Endothelial cell of umbilical vein (primary cell): ENCODE measurements at regions not wholly inside any gene's neighbourhood (a gene's known extent, or its start where the extent isn't known, plus 50 kb on each side); places are given as distances from the start of the nearest gene placed in this dataset.

Experiments used
- BruUV-seq: library from RNA; stranded (reverse); fragments of 400-500 nt; replicated peaks from 2 replicates; lab custom pipeline; 2021; lab: Mats Ljungman, UMichigan
- CTCF ChIA-PET: fragments of 300-600, 350-600 bp; sonication (Branson Sonifier 250); formaldehyde crosslinking; loops from one replicate; lab custom pipeline; 2021; ENCODE audit warnings: antibody characterized with exemption, inconsistent platforms; lab: Charles Lee
- POLR2A ChIA-PET: fragments of 300-600, 350-600 bp; sonication (Branson Sonifier 250); formaldehyde crosslinking; loops from one replicate; lab custom pipeline; 2021; ENCODE audit warnings: antibody characterized with exemption, inconsistent platforms; lab: Charles Lee
- DNase-seq: peaks from one replicate; pipeline ENCODE4 v3.0.0-alpha.2; 2011; ENCODE audit warnings: low read depth, low spot score
- FAIRE-seq: peaks from 2 replicates; lab custom pipeline; 2011; peaks lifted over from hg19 to GRCh38; lab: Jason Lieb, UNC
- H2AFZ ChIP-seq: 2 replicates; pipeline ENCODE4 v1.6.0; 2012; ENCODE audit warnings: low read depth, low read length, control low read depth, inconsistent platforms
- H3K27ac ChIP-seq: 2 replicates; pipeline ENCODE4 v1.5.1; 2011; ENCODE audit warnings: low read depth, mild to moderate bottlenecking, control low read depth, low read length, moderate library complexity; ENCODE audit not compliant: insufficient read depth
- H3K27me3 ChIP-seq, 2 experiments: 2 replicates each; pipeline versions ENCODE4 v1.6.0 to v1.6.1; 2011; ENCODE audit warnings: low read length in 2 of 2, mixed read lengths in 1 of 2; ENCODE audit not compliant: control insufficient read depth in 2 of 2, insufficient read depth in 2 of 2
- H3K36me3 ChIP-seq, 2 experiments: 2 replicates in 1 of 2; 3 replicates in 1 of 2; pipeline ENCODE4 v1.5.1; 2011; ENCODE audit warnings: low read length in 2 of 2, mild to moderate bottlenecking in 1 of 2, moderate library complexity in 1 of 2; ENCODE audit not compliant: control insufficient read depth in 2 of 2, insufficient read depth in 2 of 2; ENCODE audit errors: extremely low read depth in 1 of 2
- H3K4me1 ChIP-seq: 3 replicates; pipeline ENCODE4 v1.5.1; 2011; ENCODE audit warnings: mild to moderate bottlenecking, low read length; ENCODE audit not compliant: control insufficient read depth, insufficient read depth; ENCODE audit errors: extremely low read depth
- H3K4me2 ChIP-seq: 2 replicates; pipeline ENCODE4 v1.6.1; 2011; ENCODE audit warnings: low read length, control low read depth, mixed read lengths; ENCODE audit not compliant: insufficient read depth
- H3K4me3 ChIP-seq, 3 experiments: fragments of 200-600 bp in 1 of 3; sonication (generic), shearing (Covaris generic) in 1 of 3; replicated peaks in 1 of 3; 2 replicates each; pipeline ENCODE4 v1.5.1; 2011 to 2016; ENCODE audit warnings: control low read depth in 3 of 3, low read length in 3 of 3, mild to moderate bottlenecking in 2 of 3, inconsistent platforms in 1 of 3, low read depth in 1 of 3, moderate library complexity in 1 of 3; ENCODE audit not compliant: insufficient read depth in 1 of 3
- H3K79me2 ChIP-seq: 2 replicates; pipeline ENCODE4 v1.6.0; 2012; ENCODE audit warnings: low read length, inconsistent platforms; ENCODE audit not compliant: control insufficient read depth, insufficient read depth
- H3K9ac ChIP-seq: replicated peaks from 2 replicates; pipeline ENCODE3; 2011; ENCODE audit warnings: low read length, control low read depth; ENCODE audit not compliant: insufficient read depth; ENCODE audit errors: extremely low read depth
- H3K9me1 ChIP-seq: replicated peaks from 3 replicates; pipeline ENCODE4 v1.6.0; 2011; ENCODE audit warnings: mild to moderate bottlenecking, low read length; ENCODE audit not compliant: control insufficient read depth, insufficient read depth; ENCODE audit errors: extremely low read depth
- H3K9me3 ChIP-seq: replicated peaks from 2 replicates; pipeline ENCODE4 v1.5.1; 2012; ENCODE audit warnings: low read length, inconsistent platforms; ENCODE audit not compliant: control insufficient read depth, insufficient read depth
- H4K20me1 ChIP-seq: replicated peaks from 2 replicates; pipeline ENCODE3; 2011; ENCODE audit warnings: mild to moderate bottlenecking, low read length; ENCODE audit not compliant: control insufficient read depth, insufficient read depth; ENCODE audit errors: extremely low read depth
- EZH2 ChIP-seq: IDR thresholded peaks from 2 replicates; pipeline ENCODE4 v1.6.1; 2012; ENCODE audit warnings: borderline replicate concordance, low read depth, mild to moderate bottlenecking, moderate library complexity, low read length, inconsistent platforms; ENCODE audit not compliant: severe bottlenecking
- FOS ChIP-seq: IDR thresholded peaks from 2 replicates; pipeline ENCODE4 v1.6.1; 2011; ENCODE audit warnings: mild to moderate bottlenecking, low read length, moderate library complexity, borderline replicate concordance; ENCODE audit not compliant: insufficient read depth
- GATA2 ChIP-seq: IDR thresholded peaks from 2 replicates; pipeline ENCODE4 v1.7.0; 2011; ENCODE audit warnings: low read depth, mild to moderate bottlenecking, moderate library complexity, mixed read lengths, low read length; ENCODE audit not compliant: insufficient read length, insufficient read depth
- JUN ChIP-seq: IDR thresholded peaks from 2 replicates; pipeline ENCODE4 v1.6.1; 2011; ENCODE audit warnings: borderline replicate concordance, low read depth; ENCODE audit not compliant: insufficient read length, insufficient read depth
- MYC ChIP-seq: IDR thresholded peaks from one replicate; pipeline ENCODE4 v1.6.1; 2011; ENCODE audit warnings: mild to moderate bottlenecking, low read depth, low read length
- POLR2A ChIP-seq: IDR thresholded peaks from 2 replicates; pipeline ENCODE4 v1.6.1; 2012; ENCODE audit warnings: low read depth, mild to moderate bottlenecking, control low read depth, low read length
- POLR2AphosphoS5 ChIP-seq: IDR thresholded peaks from 2 replicates; pipeline ENCODE4 v1.6.1; 2012; ENCODE audit warnings: low read depth, mild to moderate bottlenecking, control low read depth, low read length, moderate library complexity; ENCODE audit not compliant: insufficient read depth
- dilution Hi-C: fragments of 300-500 bp; cut with MboI; formaldehyde crosslinking; loops from one replicate; pipeline ENCODE4 v1.15.0; 2019; ENCODE audit warnings: low sequenced_read_pairs; ENCODE audit not compliant: extremely low pct_ligation_motif_present
- intact Hi-C: fragments of 100-400 bp; cut with micrococcal nuclease; formaldehyde crosslinking; loops from one replicate; pipeline ENCODE4 v1.10.0; 2022
- TF ChIP-seq, protein P1 (sequence below), 2 donors: IDR thresholded peaks; 1 replicate in 1 of 2; 2 replicates in 1 of 2; pipeline ENCODE4 v1.5.1; 2011; ENCODE audit warnings: low read length in 2 of 2, mild to moderate bottlenecking in 2 of 2, moderate library complexity in 2 of 2, control low read depth in 1 of 2, inconsistent platforms in 1 of 2, low read depth in 1 of 2; ENCODE audit not compliant: insufficient read depth in 1 of 2; ENCODE audit errors: extremely low read depth in 1 of 2
- TF ChIP-seq, protein P2 (sequence below): IDR thresholded peaks from 2 replicates; pipeline ENCODE4 v1.6.1; 2011; ENCODE audit not compliant: insufficient read depth, insufficient read length

DNA sequence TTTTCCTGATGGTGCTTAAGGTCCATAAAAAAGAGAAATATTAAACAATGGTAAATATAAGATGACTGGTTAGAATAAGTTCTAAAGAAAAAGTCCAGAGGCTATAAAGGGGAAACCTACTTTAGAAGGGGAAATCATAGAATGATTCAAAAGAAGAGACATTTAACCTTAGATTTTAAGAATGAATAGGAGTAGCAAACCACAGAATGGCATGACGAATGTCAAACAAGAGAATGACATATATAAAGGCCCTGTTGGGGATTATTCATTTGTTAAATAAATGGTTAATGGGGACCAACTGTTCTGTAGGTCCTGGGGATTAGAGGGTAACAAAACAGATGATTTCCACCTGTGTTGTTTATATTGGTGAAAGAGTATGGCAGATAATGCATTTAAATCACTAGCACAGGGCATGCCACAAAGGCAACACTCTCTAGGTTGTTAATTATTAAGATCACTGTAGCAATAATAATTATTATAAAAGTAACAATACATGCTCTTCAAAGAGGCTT lies 495.2 kb upstream of the GRIA1 start:
- Histone ChIP-seq H3K4me2 (no peak overlapping the region), H3K79me2 (no peaks in the 10 kb centered on the region), H3K27me3 (no peaks in the 10 kb centered on the region), H3K36me3 (no peaks in the 10 kb centered on the region), H3K27ac (no peak overlapping the region), H3K9me3 (no peaks in the 10 kb centered on the region), H3K4me3 (no peak overlapping the region), H3K9ac (no peak overlapping the region), H3K4me1 (no peaks in the 10 kb centered on the region), H2AFZ (no peak overlapping the region), H4K20me1 (no peaks in the 10 kb centered on the region), H3K9me1 (no peaks in the 10 kb centered on the region)
- intact Hi-C loops (no loop called here), dilution Hi-C loops (no loop called here)
- BruUV-seq: no TSS peak
- DNase-seq (no peak), FAIRE-seq (no peak)
- CTCF ChIA-PET: no interaction called here
- POLR2A ChIA-PET: no interaction called here
- no peak for TF ChIP-seq EZH2
- TF ChIP-seq POLR2A: no peak
- no peak for TF ChIP-seq JUN

DNA sequence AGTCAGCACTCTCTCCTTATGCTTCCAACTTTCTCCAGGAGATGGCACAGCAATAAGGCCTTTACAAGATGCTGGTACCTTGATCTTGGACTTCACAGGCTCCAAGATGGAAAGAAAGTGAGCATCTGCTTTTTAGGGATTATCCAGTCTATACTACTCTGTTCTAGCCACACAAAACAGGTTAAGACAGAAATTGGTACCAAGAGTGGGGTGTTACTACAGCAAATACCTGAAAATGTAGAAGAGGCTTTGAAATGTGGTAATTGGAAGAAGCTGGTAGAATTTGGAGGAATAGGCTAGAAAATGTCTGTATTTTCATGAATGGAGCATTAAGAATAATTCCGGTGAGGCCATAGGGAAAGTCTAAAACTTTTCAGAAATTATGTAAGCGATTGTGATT lies 484.8 kb upstream of the GRIA1 start:
- Histone ChIP-seq H4K20me1 (no peaks in the 10 kb centered on the region), H3K4me2 (no peak overlapping the region), H3K9me3 (peaks cover 3% of the 10 kb centered on the region), H3K4me1 (no peaks in the 10 kb centered on the region), H3K4me3 (no peak overlapping the region), H3K9me1 (no peaks in the 10 kb centered on the region), H3K27ac (no peak overlapping the region), H3K36me3 (no peaks in the 10 kb centered on the region), H3K79me2 (no peaks in the 10 kb centered on the region), H3K9ac (no peak overlapping the region), H3K27me3 (no peaks in the 10 kb centered on the region), H2AFZ (no peak overlapping the region)
- CTCF ChIA-PET: no interaction called here
- FAIRE-seq: no peak
- DNase-seq: no peak
- POLR2A ChIA-PET: no interaction called here
- dilution Hi-C loops (no loop called here), intact Hi-C loops (no loop called here)
- no TSS peak for BruUV-seq
- no peak for TF ChIP-seq JUN
- TF ChIP-seq FOS: no peak
- no peak for TF ChIP-seq EZH2
- no peak for TF ChIP-seq POLR2A
- TF ChIP-seq, protein P1, sequence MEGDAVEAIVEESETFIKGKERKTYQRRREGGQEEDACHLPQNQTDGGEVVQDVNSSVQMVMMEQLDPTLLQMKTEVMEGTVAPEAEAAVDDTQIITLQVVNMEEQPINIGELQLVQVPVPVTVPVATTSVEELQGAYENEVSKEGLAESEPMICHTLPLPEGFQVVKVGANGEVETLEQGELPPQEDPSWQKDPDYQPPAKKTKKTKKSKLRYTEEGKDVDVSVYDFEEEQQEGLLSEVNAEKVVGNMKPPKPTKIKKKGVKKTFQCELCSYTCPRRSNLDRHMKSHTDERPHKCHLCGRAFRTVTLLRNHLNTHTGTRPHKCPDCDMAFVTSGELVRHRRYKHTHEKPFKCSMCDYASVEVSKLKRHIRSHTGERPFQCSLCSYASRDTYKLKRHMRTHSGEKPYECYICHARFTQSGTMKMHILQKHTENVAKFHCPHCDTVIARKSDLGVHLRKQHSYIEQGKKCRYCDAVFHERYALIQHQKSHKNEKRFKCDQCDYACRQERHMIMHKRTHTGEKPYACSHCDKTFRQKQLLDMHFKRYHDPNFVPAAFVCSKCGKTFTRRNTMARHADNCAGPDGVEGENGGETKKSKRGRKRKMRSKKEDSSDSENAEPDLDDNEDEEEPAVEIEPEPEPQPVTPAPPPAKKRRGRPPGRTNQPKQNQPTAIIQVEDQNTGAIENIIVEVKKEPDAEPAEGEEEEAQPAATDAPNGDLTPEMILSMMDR (IDR thresholded peaks at IDR 0.05; ENCODE audit: extremely low read depth in 1 of 2, insufficient read depth in 1 of 2, low read depth in 1 of 2, low read length in 2 of 2): no peak
- no peak for TF ChIP-seq MYC
- TF ChIP-seq, protein P2, sequence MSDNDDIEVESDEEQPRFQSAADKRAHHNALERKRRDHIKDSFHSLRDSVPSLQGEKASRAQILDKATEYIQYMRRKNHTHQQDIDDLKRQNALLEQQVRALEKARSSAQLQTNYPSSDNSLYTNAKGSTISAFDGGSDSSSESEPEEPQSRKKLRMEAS: no peak
- no peak for TF ChIP-seq POLR2AphosphoS5
- TF ChIP-seq GATA2: no peak
